ENCODE measurements at regions not wholly inside any gene's neighbourhood (a gene's known extent, or its start where the extent isn't known, plus 50 kb on each side); places are given as distances from the start of the nearest gene placed in this dataset.
A peak's percentile ranks its signal among the peaks of the same experiment; 100 is the strongest.

DNA sequence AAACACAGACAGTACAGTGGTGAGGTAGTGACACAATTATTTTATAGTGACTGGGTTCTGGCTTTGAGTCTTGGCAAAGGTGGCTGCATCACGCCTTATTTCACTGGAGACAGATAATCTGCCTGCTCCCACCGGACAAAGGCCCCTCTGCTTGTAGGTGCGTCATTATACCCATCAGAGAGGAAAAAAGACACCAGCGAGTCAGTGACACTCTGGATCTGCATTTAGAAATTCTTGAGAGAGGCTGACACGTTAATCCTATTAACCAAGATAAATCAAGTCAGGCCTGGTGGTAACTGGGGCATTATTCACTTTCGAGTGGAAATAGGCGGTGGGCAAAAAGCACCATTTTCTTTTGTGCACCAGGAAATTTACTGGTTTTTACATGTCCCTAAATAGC lies 76.2 kb downstream of the NR2F2 start:
- peaks cover 44 to 47% of the 10 kb centered on the region in 2 donors for H3K27me3 ChIP-seq (ENCODE audit: control insufficient read depth in 2 of 2, insufficient read depth in 2 of 2, low read length in 2 of 2)
- H3K4me3 ChIP-seq (ENCODE audit: low read length in 2 of 2): no peak overlapping the region
- no peaks in the 10 kb centered on the region for H3K9me3 ChIP-seq (ENCODE audit: control insufficient read depth in 2 of 2, low read length in 2 of 2)
- no peak overlapping the region for H3K9ac ChIP-seq (ENCODE audit: low read depth in 1 of 2, low read length in 2 of 2)
- H3K4me1 ChIP-seq (ENCODE audit: control insufficient read depth in 2 of 2, insufficient read depth in 2 of 2, low read length in 2 of 2): peaks cover 0 to 8% of the 10 kb centered on the region in 2 donors
- no peak overlapping the region for H3K27ac ChIP-seq (ENCODE audit: low read depth in 2 of 2, low read length in 2 of 2)
- H3K36me3 ChIP-seq (ENCODE audit: control insufficient read depth in 2 of 2, insufficient read depth in 2 of 2, low read length in 2 of 2): no peaks in the 10 kb centered on the region

DNA sequence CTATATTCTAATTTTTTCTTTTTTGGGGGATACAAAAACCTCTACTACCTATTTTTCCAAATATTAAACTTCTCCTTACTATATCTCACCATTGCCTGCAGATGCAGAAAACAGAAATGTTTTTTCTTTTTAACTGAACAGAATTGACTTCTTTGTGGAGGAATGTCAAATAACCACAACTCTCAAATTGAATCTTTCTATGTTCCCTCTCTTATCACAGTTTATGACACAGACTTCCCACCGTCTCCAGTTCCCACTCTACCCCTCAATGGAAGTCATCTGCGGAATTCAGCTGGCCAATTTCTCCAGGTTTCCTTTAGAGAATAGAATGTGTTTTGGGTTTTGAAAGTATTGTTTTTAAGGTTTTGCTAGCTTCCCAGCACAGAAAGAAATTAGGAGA lies 77.0 kb downstream of the NR2F2 start:
- H3K4me3 ChIP-seq (ENCODE audit: low read length in 2 of 2): no peak overlapping the region
- H3K27me3 ChIP-seq (ENCODE audit: control insufficient read depth in 2 of 2, insufficient read depth in 2 of 2, low read length in 2 of 2): peaks cover 44 to 51% of the 10 kb centered on the region in 2 donors
- no peak overlapping the region for H3K27ac ChIP-seq (ENCODE audit: low read depth in 2 of 2, low read length in 2 of 2)

DNA sequence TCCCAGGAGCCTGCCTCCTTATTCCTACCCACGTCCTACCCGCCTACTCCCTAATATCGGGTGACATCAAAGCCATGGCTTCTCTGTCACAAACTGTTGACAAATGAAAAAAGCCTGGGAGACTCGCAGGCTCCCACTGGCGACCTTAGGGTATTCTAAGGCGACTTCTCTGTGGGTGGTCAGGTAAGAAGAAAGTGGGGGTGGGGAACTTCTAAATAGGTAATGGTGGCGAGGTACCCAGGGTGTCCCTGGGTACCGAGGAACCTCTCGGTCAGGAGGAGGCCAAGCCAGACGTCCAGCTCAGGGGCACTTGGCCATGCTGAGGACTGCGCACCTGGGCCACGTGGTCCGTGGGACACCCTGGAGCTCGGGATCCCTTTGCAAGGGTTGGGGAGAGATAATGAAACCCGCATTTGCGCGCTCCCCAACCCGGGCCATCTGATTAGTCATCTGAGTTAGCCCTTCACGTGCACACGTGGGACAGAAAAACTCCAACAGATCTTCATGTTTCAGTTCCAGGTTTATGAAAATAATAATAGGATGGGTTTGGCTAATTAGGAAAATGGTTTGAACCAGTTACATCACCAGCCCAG lies 78.2 kb downstream of the NR2F2 start:
- Histone ChIP-seq H3K27ac (ENCODE audit: low read depth in 2 of 2, low read length in 2 of 2) (no peak overlapping the region), H3K4me1 (ENCODE audit: control insufficient read depth in 2 of 2, insufficient read depth in 2 of 2, low read length in 2 of 2) (peaks cover 0 to 8% of the 10 kb centered on the region in 2 donors), H3K4me3 (ENCODE audit: low read length in 2 of 2) (no peak overlapping the region), H3K9ac (ENCODE audit: low read depth in 1 of 2, low read length in 2 of 2) (no peak overlapping the region), H3K36me3 (ENCODE audit: control insufficient read depth in 2 of 2, insufficient read depth in 2 of 2, low read length in 2 of 2) (no peaks in the 10 kb centered on the region), H3K9me3 (ENCODE audit: control insufficient read depth in 2 of 2, low read length in 2 of 2) (no peaks in the 10 kb centered on the region), H3K27me3 (ENCODE audit: control insufficient read depth in 2 of 2, insufficient read depth in 2 of 2, low read length in 2 of 2) (peaks cover 47 to 63% of the 10 kb centered on the region in 2 donors)

More for the DNA sequence above, 77.0 kb downstream of the NR2F2 start:
- H3K4me1 ChIP-seq (ENCODE audit: control insufficient read depth in 2 of 2, insufficient read depth in 2 of 2, low read length in 2 of 2): peaks cover 0 to 8% of the 10 kb centered on the region in 2 donors
- no peaks in the 10 kb centered on the region for H3K36me3 ChIP-seq (ENCODE audit: control insufficient read depth in 2 of 2, insufficient read depth in 2 of 2, low read length in 2 of 2)
- no peaks in the 10 kb centered on the region for H3K9me3 ChIP-seq (ENCODE audit: control insufficient read depth in 2 of 2, low read length in 2 of 2)
- H3K9ac ChIP-seq (ENCODE audit: low read depth in 1 of 2, low read length in 2 of 2): no peak overlapping the region

DNA sequence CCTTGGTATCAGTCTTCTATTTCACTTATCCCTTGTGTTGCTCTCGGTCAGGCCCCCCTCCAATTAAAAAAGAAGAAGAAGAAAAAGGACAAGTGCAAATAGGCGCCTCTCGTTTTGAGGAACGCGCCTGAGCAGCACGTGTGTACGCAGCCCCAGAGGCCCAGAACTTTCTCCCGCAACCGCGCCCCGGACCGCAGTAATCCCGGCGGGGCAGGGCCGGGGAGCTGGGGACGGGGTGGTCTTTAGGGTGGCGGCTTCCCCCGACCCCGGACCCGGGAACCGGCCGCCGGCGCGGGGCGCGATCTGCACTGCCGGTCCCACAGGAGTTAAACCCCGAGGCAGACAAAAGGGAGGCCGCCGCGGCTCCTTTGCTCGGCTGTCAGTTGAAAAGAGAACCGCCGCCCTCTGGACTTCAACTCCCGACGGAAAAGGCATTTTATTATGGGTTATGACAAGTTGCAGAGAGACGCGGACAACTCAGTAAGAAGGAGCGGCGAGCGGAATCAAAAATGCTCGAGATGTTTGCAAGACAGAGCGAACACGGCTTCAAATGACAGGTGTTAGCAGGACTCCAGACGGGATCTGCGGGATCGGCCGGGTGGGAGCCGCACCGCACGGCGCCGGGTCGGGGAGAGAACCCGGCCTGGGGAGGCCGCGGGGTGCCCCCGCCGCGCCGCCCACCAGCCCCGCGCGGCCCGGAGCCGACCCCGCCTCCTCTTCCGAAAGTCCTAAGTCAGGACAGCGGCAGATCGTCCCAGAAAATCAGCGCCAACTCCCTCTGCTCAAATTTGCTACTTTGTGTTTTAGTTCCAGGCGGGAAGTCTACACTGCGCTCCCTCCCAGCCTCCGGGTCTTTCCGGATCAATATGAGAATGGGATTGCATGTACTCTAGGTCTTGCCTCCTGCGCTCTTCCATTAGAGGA lies 79.0 kb downstream of the NR2F2 start:
- no peak overlapping the region for H3K9ac ChIP-seq (ENCODE audit: low read depth in 1 of 2, low read length in 2 of 2)
- H3K27me3 ChIP-seq (ENCODE audit: control insufficient read depth in 2 of 2, insufficient read depth in 2 of 2, low read length in 2 of 2): peaks cover 53 to 69% of the 10 kb centered on the region in 2 donors
- no peaks in the 10 kb centered on the region for H3K36me3 ChIP-seq (ENCODE audit: control insufficient read depth in 2 of 2, insufficient read depth in 2 of 2, low read length in 2 of 2)
- H3K4me1 ChIP-seq (ENCODE audit: control insufficient read depth in 2 of 2, insufficient read depth in 2 of 2, low read length in 2 of 2): peaks cover 0 to 8% of the 10 kb centered on the region in 2 donors
- peak overlapping the region in 1 of 2 donors; percentile 30 for H3K4me3 ChIP-seq (ENCODE audit: low read length in 2 of 2)
- H3K9me3 ChIP-seq (ENCODE audit: control insufficient read depth in 2 of 2, low read length in 2 of 2): no peaks in the 10 kb centered on the region
- H3K27ac ChIP-seq (ENCODE audit: low read depth in 2 of 2, low read length in 2 of 2): no peak overlapping the region

DNA sequence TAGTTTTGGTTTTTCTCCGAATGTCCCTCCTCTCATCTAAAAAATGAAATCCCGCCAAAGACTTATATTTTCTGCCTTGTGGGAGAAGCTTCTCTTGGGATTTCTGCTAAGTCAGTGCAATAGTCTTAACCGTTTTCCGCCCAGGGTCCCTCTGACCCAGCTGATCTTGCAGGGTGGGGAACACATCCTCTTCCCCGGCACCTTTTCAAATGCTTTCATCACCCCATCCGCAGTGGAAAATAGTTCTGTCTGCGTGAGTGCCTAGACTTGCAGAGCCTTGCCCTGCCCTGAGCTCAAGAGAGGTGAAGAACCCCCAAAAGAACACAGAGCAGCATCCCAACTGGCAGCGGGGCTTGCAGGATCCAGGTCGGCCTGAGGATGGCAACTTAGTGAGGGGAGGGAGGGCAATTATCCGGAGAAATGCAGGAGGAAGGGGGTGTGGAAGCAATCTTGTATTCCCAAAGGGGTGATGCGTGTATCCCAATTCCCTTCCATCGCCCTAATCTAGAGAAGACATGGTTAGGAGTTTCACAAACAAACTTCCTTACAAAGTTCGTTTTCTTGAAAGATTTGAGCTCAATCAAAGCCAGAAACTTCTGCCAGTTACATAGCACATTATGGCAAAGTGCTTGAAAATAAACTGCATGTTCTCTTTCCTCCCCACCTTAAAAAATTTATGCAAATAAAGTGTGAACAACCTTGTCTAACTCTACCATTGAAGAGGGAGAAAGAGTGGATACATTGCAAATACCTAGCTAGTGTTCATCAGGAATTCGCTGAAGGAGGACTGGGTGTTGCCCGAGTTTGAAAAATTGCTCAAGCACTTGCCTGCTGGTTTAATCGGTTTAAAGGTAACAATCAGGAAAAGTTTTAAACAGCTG lies 79.9 kb downstream of the NR2F2 start:
- H3K27ac ChIP-seq (ENCODE audit: low read depth in 2 of 2, low read length in 2 of 2): no peak overlapping the region
- H3K27me3 ChIP-seq (ENCODE audit: control insufficient read depth in 2 of 2, insufficient read depth in 2 of 2, low read length in 2 of 2): peaks cover 59 to 78% of the 10 kb centered on the region in 2 donors
- H3K4me3 ChIP-seq (ENCODE audit: low read length in 2 of 2): no peak overlapping the region
- no peaks in the 10 kb centered on the region for H3K9me3 ChIP-seq (ENCODE audit: control insufficient read depth in 2 of 2, low read length in 2 of 2)
- no peak overlapping the region for H3K9ac ChIP-seq (ENCODE audit: low read depth in 1 of 2, low read length in 2 of 2)
- no peaks in the 10 kb centered on the region for H3K36me3 ChIP-seq (ENCODE audit: control insufficient read depth in 2 of 2, insufficient read depth in 2 of 2, low read length in 2 of 2)
- peaks cover 0 to 8% of the 10 kb centered on the region in 2 donors for H3K4me1 ChIP-seq (ENCODE audit: control insufficient read depth in 2 of 2, insufficient read depth in 2 of 2, low read length in 2 of 2)

DNA sequence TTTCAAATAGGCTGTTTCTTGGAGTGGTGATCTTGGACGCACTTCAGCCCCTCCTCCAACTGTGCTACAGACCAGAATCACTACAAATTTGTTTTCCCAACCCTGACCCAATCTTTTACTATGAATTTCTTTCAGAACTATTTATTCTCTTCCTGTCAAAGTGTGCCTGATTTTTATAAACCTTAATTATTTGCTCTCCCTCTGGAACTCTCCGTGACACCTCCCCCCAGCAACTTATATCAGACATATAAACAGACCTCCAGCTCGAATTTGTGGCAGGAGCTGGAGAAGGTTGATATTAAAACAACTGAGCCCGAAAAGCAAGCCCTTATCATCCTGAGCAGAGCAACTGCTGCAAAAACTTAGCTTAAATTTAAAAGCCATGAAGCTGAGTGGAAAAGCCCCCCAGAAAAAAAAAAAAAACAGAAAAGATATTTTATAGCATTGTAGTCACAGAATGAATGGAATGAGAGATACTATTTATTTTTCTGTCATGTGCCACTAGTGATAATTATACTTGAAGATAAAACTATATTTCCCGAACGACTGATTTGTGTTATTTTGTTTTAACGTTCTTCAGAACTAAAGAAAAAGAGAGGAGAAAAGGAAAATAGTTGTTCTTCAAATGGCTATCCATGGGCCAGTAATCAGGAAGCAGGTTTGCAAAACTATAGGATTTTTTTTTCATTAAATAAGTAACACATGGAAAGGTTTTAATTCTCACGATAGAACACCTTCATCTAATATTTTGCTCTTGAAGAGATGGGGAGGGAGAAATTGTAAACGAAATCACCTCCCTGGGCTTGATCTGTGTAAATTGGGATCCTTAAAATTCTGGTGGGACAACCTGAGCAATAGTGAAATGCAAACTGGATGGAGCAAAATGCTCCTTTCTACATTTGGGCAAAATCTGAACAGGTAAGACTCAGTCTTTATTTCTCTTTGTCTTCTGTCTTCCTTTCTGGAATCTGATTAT lies 80.8 kb downstream of the NR2F2 start:
- H3K27me3 ChIP-seq (ENCODE audit: control insufficient read depth in 2 of 2, insufficient read depth in 2 of 2, low read length in 2 of 2): peaks cover 62 to 82% of the 10 kb centered on the region in 2 donors
- H3K9me3 ChIP-seq (ENCODE audit: control insufficient read depth in 2 of 2, low read length in 2 of 2): no peaks in the 10 kb centered on the region
- H3K36me3 ChIP-seq (ENCODE audit: control insufficient read depth in 2 of 2, insufficient read depth in 2 of 2, low read length in 2 of 2): no peaks in the 10 kb centered on the region
- no peak overlapping the region for H3K9ac ChIP-seq (ENCODE audit: low read depth in 1 of 2, low read length in 2 of 2)
- no peak overlapping the region for H3K27ac ChIP-seq (ENCODE audit: low read depth in 2 of 2, low read length in 2 of 2)
- peaks cover 0 to 8% of the 10 kb centered on the region in 2 donors for H3K4me1 ChIP-seq (ENCODE audit: control insufficient read depth in 2 of 2, insufficient read depth in 2 of 2, low read length in 2 of 2)
- H3K4me3 ChIP-seq (ENCODE audit: low read length in 2 of 2): no peak overlapping the region

DNA sequence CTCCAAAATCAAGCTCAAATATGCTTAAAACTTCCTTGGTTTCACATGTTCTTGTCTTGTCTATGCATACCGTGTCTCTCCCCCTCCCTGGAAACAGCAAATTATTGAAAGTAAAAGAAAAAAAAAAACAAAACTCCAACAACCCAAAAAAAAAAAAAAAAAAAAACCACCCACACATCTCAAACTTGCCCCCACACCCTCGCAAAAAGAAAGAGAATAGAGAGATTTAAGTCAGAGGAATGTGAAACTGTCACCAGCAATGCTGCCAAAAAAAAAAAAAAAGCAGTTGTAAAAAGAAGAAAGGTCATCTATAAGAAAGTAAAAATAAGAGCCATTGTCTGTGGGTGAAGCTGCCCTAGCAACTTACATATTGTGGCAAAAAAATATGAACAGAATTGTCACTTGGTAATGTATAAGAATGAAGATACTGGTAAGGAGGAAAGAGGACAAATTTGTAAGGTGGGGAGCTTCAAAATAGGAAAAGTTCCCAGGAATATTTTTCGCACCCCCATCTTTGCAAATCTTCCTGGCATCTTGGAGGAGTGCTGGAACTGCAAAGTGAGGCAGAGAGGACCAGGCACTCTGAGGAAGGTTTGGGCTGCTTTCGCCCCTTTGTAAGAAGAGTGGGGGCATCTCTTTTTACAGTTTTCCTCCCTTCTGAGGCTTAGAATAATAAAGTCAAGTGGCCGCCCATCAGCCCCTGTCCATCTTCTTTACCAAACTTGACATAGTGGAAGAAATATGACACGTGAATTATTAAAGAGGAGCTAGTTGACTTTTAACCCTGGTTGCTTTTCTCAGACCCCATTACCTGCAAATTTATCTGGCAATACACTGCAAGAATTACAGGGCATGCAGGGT lies 81.8 kb downstream of the NR2F2 start:
- peaks cover 0 to 8% of the 10 kb centered on the region in 2 donors for H3K4me1 ChIP-seq (ENCODE audit: control insufficient read depth in 2 of 2, insufficient read depth in 2 of 2, low read length in 2 of 2)
- no peak overlapping the region for H3K27ac ChIP-seq (ENCODE audit: low read depth in 2 of 2, low read length in 2 of 2)
- peaks cover 60 to 85% of the 10 kb centered on the region in 2 donors for H3K27me3 ChIP-seq (ENCODE audit: control insufficient read depth in 2 of 2, insufficient read depth in 2 of 2, low read length in 2 of 2)
- H3K36me3 ChIP-seq (ENCODE audit: control insufficient read depth in 2 of 2, insufficient read depth in 2 of 2, low read length in 2 of 2): no peaks in the 10 kb centered on the region
- H3K9ac ChIP-seq (ENCODE audit: low read depth in 1 of 2, low read length in 2 of 2): no peak overlapping the region
- H3K4me3 ChIP-seq (ENCODE audit: low read length in 2 of 2): no peak overlapping the region
- no peaks in the 10 kb centered on the region for H3K9me3 ChIP-seq (ENCODE audit: control insufficient read depth in 2 of 2, low read length in 2 of 2)

DNA sequence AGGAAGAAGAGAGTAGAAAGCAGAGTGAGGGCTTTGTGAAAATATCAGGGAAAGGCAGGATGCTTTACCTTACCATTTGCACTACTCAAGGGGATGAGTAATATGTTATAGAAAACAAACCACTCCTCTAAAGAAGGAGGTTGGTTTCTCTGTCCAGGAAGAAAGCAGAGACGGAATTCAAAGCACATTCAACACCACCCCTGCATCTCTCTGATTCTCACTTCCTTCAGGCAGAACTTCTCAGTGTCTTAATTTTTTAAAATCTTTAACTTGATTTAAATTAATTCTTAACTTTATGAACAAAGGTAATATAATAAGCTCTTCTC lies 82.4 kb downstream of the NR2F2 start:
- Histone ChIP-seq H3K4me1 (ENCODE audit: control insufficient read depth in 2 of 2, insufficient read depth in 2 of 2, low read length in 2 of 2) (peaks cover 0 to 8% of the 10 kb centered on the region in 2 donors), H3K9ac (ENCODE audit: low read depth in 1 of 2, low read length in 2 of 2) (no peak overlapping the region), H3K4me3 (ENCODE audit: low read length in 2 of 2) (no peak overlapping the region), H3K27ac (ENCODE audit: low read depth in 2 of 2, low read length in 2 of 2) (no peak overlapping the region), H3K36me3 (ENCODE audit: control insufficient read depth in 2 of 2, insufficient read depth in 2 of 2, low read length in 2 of 2) (no peaks in the 10 kb centered on the region), H3K9me3 (ENCODE audit: control insufficient read depth in 2 of 2, low read length in 2 of 2) (no peaks in the 10 kb centered on the region), H3K27me3 (ENCODE audit: control insufficient read depth in 2 of 2, insufficient read depth in 2 of 2, low read length in 2 of 2) (peaks cover 61 to 82% of the 10 kb centered on the region in 2 donors)
